ENCODE measurements at regions not wholly inside any gene's neighbourhood (a gene's known extent, or its start where the extent isn't known, plus 50 kb on each side); places are given as distances from the start of the nearest gene placed in this dataset.
"Not testable (repeated sequence)": the region's sequence is repeated elsewhere in the genome, so short reads cannot be mapped to it uniquely, and the experiment has no call there.

GRCh38 chr7:106762845-106763244 is 101.9 kb upstream of the CCDC71L start:
- H3K79me2 ChIP-seq (replicated peaks; ENCODE audit: insufficient read depth); H3K27me3 Mint-ChIP-seq (ENCODE audit: insufficient read depth, low read depth, poor library complexity); H3K4me3 ChIP-seq; H3K36me3 ChIP-seq (ENCODE audit: insufficient read depth); ATAC-seq; H3K9me3 Mint-ChIP-seq; H3F3A ChIP-seq (replicated peaks; ENCODE audit: low read depth); H4K20me1 ChIP-seq (replicated peaks; ENCODE audit: insufficient read depth); H3K4me2 ChIP-seq; H3K9me2 ChIP-seq (ENCODE audit: insufficient read depth); H3K27ac ChIP-seq (ENCODE audit: low read depth); H3K36me3 Mint-ChIP-seq (ENCODE audit: low read depth); H3K4me3 Mint-ChIP-seq; H2AFZ ChIP-seq; H3K27ac Mint-ChIP-seq; H3K4me1 ChIP-seq (ENCODE audit: insufficient read depth); H3K4me1 Mint-ChIP-seq; DNase-seq (ENCODE audit: low spot score); H3K27me3 ChIP-seq (ENCODE audit: insufficient read depth): not testable (repeated sequence)

- Histone ChIP-seq H3F3A (replicated peaks; ENCODE audit: low read depth) (no peaks in the 10 kb centered on the region), H3K4me3 (no peak overlapping the region), H3K27me3 (ENCODE audit: insufficient read depth) (no peaks in the 10 kb centered on the region), H3K27ac (ENCODE audit: low read depth) (no peak overlapping the region), H3K79me2 (replicated peaks; ENCODE audit: insufficient read depth) (no peaks in the 10 kb centered on the region), H3K4me1 (ENCODE audit: insufficient read depth) (no peaks in the 10 kb centered on the region), H3K4me2 (no peak overlapping the region), H4K20me1 (replicated peaks; ENCODE audit: insufficient read depth) (no peaks in the 10 kb centered on the region; the same call in 1 of the 2 replicates), H3K9me2 (ENCODE audit: insufficient read depth) (no peaks in the 10 kb centered on the region), H2AFZ (no peak overlapping the region), H3K36me3 (ENCODE audit: insufficient read depth) (no peaks in the 10 kb centered on the region)
- no peaks in the 10 kb centered on the region for H3K4me1 Mint-ChIP-seq
- H3K4me3 Mint-ChIP-seq = no peak overlapping the region
- H3K27me3 Mint-ChIP-seq (ENCODE audit: insufficient read depth, low read depth, poor library complexity) = no peaks in the 10 kb centered on the region
- no peaks in the 10 kb centered on the region for H3K36me3 Mint-ChIP-seq (ENCODE audit: low read depth)
- H3K9me3 Mint-ChIP-seq = no peaks in the 10 kb centered on the region
- H3K27ac Mint-ChIP-seq = no peak overlapping the region
- no peak for ATAC-seq
- no peak for DNase-seq (ENCODE audit: low spot score)
- no peak for TF ChIP-seq ZNF114 (CRISPR knock-in tag; IDR thresholded peaks at IDR 0.05)
- TF ChIP-seq CTCF (conservative IDR thresholded peaks at IDR 0.05; ENCODE audit: low read depth in 2 of 2) = no peak
- no peak for TF ChIP-seq EZH2 (IDR thresholded peaks at IDR 0.05; ENCODE audit: low read depth, unreplicated experiment)
- TF ChIP-seq ZNF462 (CRISPR knock-in tag; IDR thresholded peaks at IDR 0.05) = no peak
- no peak for TF ChIP-seq STAT1 (IDR thresholded peaks at IDR 0.05; ENCODE audit: unreplicated experiment)
- no peak for TF ChIP-seq CREB1 (CRISPR knock-in tag; IDR thresholded peaks at IDR 0.05; ENCODE audit: low read depth)
- TF ChIP-seq JUNB (IDR thresholded peaks at IDR 0.05; ENCODE audit: unreplicated experiment) = no peak
- no peak for TF ChIP-seq POLR2AphosphoS5 (IDR thresholded peaks at IDR 0.05; ENCODE audit: low read depth)
- no peak for TF ChIP-seq NANOG (IDR thresholded peaks at IDR 0.05; ENCODE audit: borderline replicate concordance)
- no peak for TF ChIP-seq ZNF331 (CRISPR knock-in tag; IDR thresholded peaks at IDR 0.05; ENCODE audit: low read depth)
- no peak for TF ChIP-seq EZH2phosphoT487 (IDR thresholded peaks at IDR 0.05; ENCODE audit: unreplicated experiment)
- TF ChIP-seq REST (IDR thresholded peaks at IDR 0.05; ENCODE audit: unreplicated experiment) = no peak
Observed at GRCh38 chr7:106763717-106764116, 101.4 kb upstream of the PIK3CG start.

Data from GM23338 (cell line).